ENCODE measurements at regions not wholly inside any gene's neighbourhood (a gene's known extent, or its start where the extent isn't known, plus 50 kb on each side); places are given as distances from the start of the nearest gene placed in this dataset.
"Not testable (repeated sequence)": the region's sequence is repeated elsewhere in the genome, so short reads cannot be mapped to it uniquely, and the experiment has no call there.

GRCh38 chr16:70014915-70015314 lies 63.8 kb downstream of the CLEC18A start:
- in situ Hi-C loops (cut with MboI; ENCODE audit: low sequenced_read_pairs, unreplicated experiment); DNase-seq (ENCODE audit: low spot score): not testable (repeated sequence)

GRCh38 chr16:70016751-70017150 lies 65.6 kb downstream of the CLEC18A start:
- DNase-seq (ENCODE audit: low spot score); in situ Hi-C loops (cut with MboI; ENCODE audit: low sequenced_read_pairs, unreplicated experiment): not testable (repeated sequence)

- in situ Hi-C loops (cut with MboI; ENCODE audit: low sequenced_read_pairs, unreplicated experiment) = no loop called here
- peak; percentile 36 for DNase-seq (ENCODE audit: low spot score)
- TF ChIP-seq CTCF (IDR thresholded peaks at IDR 0.05; ENCODE audit: borderline replicate concordance, control extremely low read depth, extremely low read depth, insufficient read depth, missing control alignments) = no peak
These were observed 67.1 kb downstream of the CLEC18A start for GRCh38 chr16:70018254-70018653.

- DNase-seq (ENCODE audit: low spot score); in situ Hi-C loops (cut with MboI; ENCODE audit: low sequenced_read_pairs, unreplicated experiment): not testable (repeated sequence)
These were observed 72.1 kb downstream of the CLEC18A start for GRCh38 chr16:70023207-70023606.

GRCh38 chr16:70023956-70024355 lies 72.8 kb downstream of the CLEC18A start:
- in situ Hi-C loops (cut with MboI; ENCODE audit: low sequenced_read_pairs, unreplicated experiment); DNase-seq (ENCODE audit: low spot score): not testable (repeated sequence)

- DNase-seq (ENCODE audit: low spot score); in situ Hi-C loops (cut with MboI; ENCODE audit: low sequenced_read_pairs, unreplicated experiment): not testable (repeated sequence)
These were observed 75.2 kb downstream of the CLEC18A start for GRCh38 chr16:70026165-70026854.

GRCh38 chr16:70032906-70033305 lies 81.2 kb upstream of the PDPR start:
- DNase-seq (ENCODE audit: low spot score); in situ Hi-C loops (cut with MboI; ENCODE audit: low sequenced_read_pairs, unreplicated experiment): not testable (repeated sequence)

GRCh38 chr16:70037913-70038312 lies 76.2 kb upstream of the PDPR start:
- in situ Hi-C loops (cut with MboI; ENCODE audit: low sequenced_read_pairs, unreplicated experiment) = not testable (repeated sequence)

GRCh38 chr16:70040554-70040953 lies 73.6 kb upstream of the PDPR start:
- DNase-seq (ENCODE audit: low spot score); in situ Hi-C loops (cut with MboI; ENCODE audit: low sequenced_read_pairs, unreplicated experiment): not testable (repeated sequence)

More at GRCh38 chr16:70037913-70038312, 76.2 kb upstream of the PDPR start:
- DNase-seq (ENCODE audit: low spot score) = not testable (repeated sequence)

- in situ Hi-C loops (cut with MboI; ENCODE audit: low sequenced_read_pairs, unreplicated experiment); DNase-seq (ENCODE audit: low spot score): not testable (repeated sequence)
These were observed 70.5 kb upstream of the PDPR start for GRCh38 chr16:70043538-70044067.

- DNase-seq (ENCODE audit: low spot score); in situ Hi-C loops (cut with MboI; ENCODE audit: low sequenced_read_pairs, unreplicated experiment): not testable (repeated sequence)
These were observed 67.6 kb upstream of the PDPR start for GRCh38 chr16:70046560-70046959.

- DNase-seq (ENCODE audit: low spot score); in situ Hi-C loops (cut with MboI; ENCODE audit: low sequenced_read_pairs, unreplicated experiment): not testable (repeated sequence)
These were observed 66.0 kb upstream of the PDPR start for GRCh38 chr16:70048083-70048482.

- DNase-seq (ENCODE audit: low spot score); in situ Hi-C loops (cut with MboI; ENCODE audit: low sequenced_read_pairs, unreplicated experiment): not testable (repeated sequence)
These were observed 56.1 kb upstream of the PDPR start for GRCh38 chr16:70058056-70058455.

GRCh38 chr16:70059429-70059828 lies 54.7 kb upstream of the PDPR start:
- in situ Hi-C loops (cut with MboI; ENCODE audit: low sequenced_read_pairs, unreplicated experiment); DNase-seq (ENCODE audit: low spot score): not testable (repeated sequence)

- DNase-seq (ENCODE audit: low spot score); in situ Hi-C loops (cut with MboI; ENCODE audit: low sequenced_read_pairs, unreplicated experiment): not testable (repeated sequence)
These were observed 53.6 kb upstream of the PDPR start for GRCh38 chr16:70060521-70061027.

- DNase-seq (ENCODE audit: low spot score); in situ Hi-C loops (cut with MboI; ENCODE audit: low sequenced_read_pairs, unreplicated experiment): not testable (repeated sequence)
These were observed 52.4 kb upstream of the PDPR start for GRCh38 chr16:70061671-70062218.

- DNase-seq (ENCODE audit: low spot score); in situ Hi-C loops (cut with MboI; ENCODE audit: low sequenced_read_pairs, unreplicated experiment): not testable (repeated sequence)
These were observed 51.2 kb upstream of the PDPR start for GRCh38 chr16:70062947-70063346.
